MM.1S (cell line): ENCODE measurements at regions not wholly inside any gene's neighbourhood (a gene's known extent, or its start where the extent isn't known, plus 50 kb on each side); places are given as distances from the start of the nearest gene placed in this dataset.

Experiments used
- CTCF ChIP-seq: fragments of 300-600 bp; sonication (generic); IDR thresholded peaks from 2 replicates; pipeline ENCODE4 v1.5.1; 2016; ENCODE audit warnings: antibody characterized with exemption, low read length, mixed read lengths
- EZH2 ChIP-seq: fragments of 300-600 bp; sonication (generic); optimal IDR thresholded peaks from 2 replicates; pipeline ENCODE3; 2017; ENCODE audit warnings: low read depth, mild to moderate bottlenecking, antibody characterized with exemption, low read length, mixed read lengths
- EZH2phosphoT487 ChIP-seq: fragments of 300-600 bp; sonication (generic); IDR thresholded peaks from 2 replicates; pipeline ENCODE4 v1.6.1; 2018; ENCODE audit warnings: antibody characterized with exemption, low read length

GRCh38 chr3:148226246-148226645 is 471.5 kb upstream of the AGTR1 start:
- TF ChIP-seq CTCF (no peak), EZH2 (no peak), EZH2phosphoT487 (no peak)
